OCI-M1 (cell line): ENCODE measurements at regions not wholly inside any gene's neighbourhood (a gene's known extent, or its start where the extent isn't known, plus 50 kb on each side); places are given as distances from the start of the nearest gene placed in this dataset.
"Not testable (repeated sequence)": the region's sequence is repeated elsewhere in the genome, so short reads cannot be mapped to it uniquely, and the experiment has no call there.

ENCODE experiments used
- DNase-seq: peaks from one replicate; lab custom pipeline; 2025; lab: John Stamatoyannopoulos, UW

- DNase-seq = no peak
These were observed 217.8 kb downstream of the SHOX start for GRCh38 chrX:848386-848785.

GRCh38 chrX:843306-843705 lies 212.7 kb downstream of the SHOX start:
- DNase-seq = no peak

- DNase-seq = no peak
These were observed 210.0 kb downstream of the SHOX start for GRCh38 chrX:840556-840955.

- not testable (repeated sequence) for DNase-seq
These were observed 208.1 kb downstream of the SHOX start for GRCh38 chrX:838666-839065.

- not testable (repeated sequence) for DNase-seq
These were observed 205.3 kb downstream of the SHOX start for GRCh38 chrX:835857-836256.

- no peak for DNase-seq
These were observed 199.9 kb downstream of the SHOX start for GRCh38 chrX:830532-830931.

GRCh38 chrX:829145-829544 lies 198.6 kb downstream of the SHOX start:
- DNase-seq = no peak

- peak; percentile 66 for DNase-seq
These were observed 197.9 kb downstream of the SHOX start for GRCh38 chrX:828411-828959.

GRCh38 chrX:826448-826847 lies 195.9 kb downstream of the SHOX start:
- no peak for DNase-seq

- no peak for DNase-seq
These were observed 195.4 kb downstream of the SHOX start for GRCh38 chrX:825991-826390.

- DNase-seq = not testable (repeated sequence)
These were observed 192.5 kb downstream of the SHOX start for GRCh38 chrX:823073-823472.

- no peak for DNase-seq
These were observed 190.9 kb downstream of the SHOX start for GRCh38 chrX:821327-822107.

- no peak for DNase-seq
These were observed 189.1 kb downstream of the SHOX start for GRCh38 chrX:819684-820083.

GRCh38 chrX:817759-818300 lies 187.2 kb downstream of the SHOX start:
- DNase-seq = no peak

- DNase-seq = not testable (repeated sequence)
These were observed 186.6 kb downstream of the SHOX start for GRCh38 chrX:817147-817546.

- no peak for DNase-seq
These were observed 185.8 kb downstream of the SHOX start for GRCh38 chrX:816411-816810.

- DNase-seq = no peak
These were observed 179.6 kb downstream of the SHOX start for GRCh38 chrX:810186-810585.

GRCh38 chrX:809081-809480 lies 178.5 kb downstream of the SHOX start:
- no peak for DNase-seq

- no peak for DNase-seq
These were observed 176.0 kb downstream of the SHOX start for GRCh38 chrX:806586-806985.

- DNase-seq = no peak
These were observed 175.4 kb downstream of the SHOX start for GRCh38 chrX:805988-806387.

- no peak for DNase-seq
These were observed 174.6 kb downstream of the SHOX start for GRCh38 chrX:805103-805670.

- DNase-seq = no peak
These were observed 172.3 kb downstream of the SHOX start for GRCh38 chrX:802846-803245.

GRCh38 chrX:799808-800207 lies 169.2 kb downstream of the SHOX start:
- no peak for DNase-seq
